GM18873 (cell line): ENCODE measurements at regions not wholly inside any gene's neighbourhood (a gene's known extent, or its start where the extent isn't known, plus 50 kb on each side); places are given as distances from the start of the nearest gene placed in this dataset.
"Not testable (repeated sequence)": the region's sequence is repeated elsewhere in the genome, so short reads cannot be mapped to it uniquely, and the experiment has no call there.

ENCODE experiments used
- ATAC-seq: cut with Tn5 transposase; IDR thresholded peaks from one replicate; pipeline ENCODE4 v1.9.1; 2021; ENCODE audit warnings: mild to moderate bottlenecking, moderate library complexity, moderate number of reproducible peaks; ENCODE audit not compliant: unreplicated experiment, low FRiP score

- ATAC-seq = no peak
Measured at GRCh38 chr9:119701651-119702050, 332.4 kb upstream of the BRINP1 start.

GRCh38 chr9:119698535-119698934 is 329.3 kb upstream of the BRINP1 start:
- ATAC-seq = no peak

DNA sequence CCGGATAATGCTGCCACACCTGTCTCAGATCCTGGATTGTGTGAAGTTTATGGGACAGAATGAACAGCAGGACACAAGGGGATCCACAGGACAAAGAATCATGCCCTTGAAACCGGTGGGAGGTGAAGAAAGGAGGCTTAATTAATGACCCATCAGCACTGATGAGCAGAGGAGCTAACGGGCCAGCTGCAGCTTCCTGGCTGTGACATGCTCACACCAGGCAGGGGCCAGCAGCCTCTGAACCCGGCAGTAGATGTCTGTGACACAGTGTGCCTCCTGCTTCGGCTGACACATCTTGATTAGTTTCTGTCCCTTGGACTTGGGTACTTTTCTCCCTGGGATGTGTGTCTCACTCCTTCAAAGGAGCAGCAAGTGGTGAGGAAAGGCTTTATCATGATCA is 328.8 kb upstream of the BRINP1 start:
- no peak for ATAC-seq

GRCh38 chr9:119689879-119690278 is 320.6 kb upstream of the BRINP1 start:
- no peak for ATAC-seq

GRCh38 chr9:119688547-119688946 is 319.3 kb upstream of the BRINP1 start:
- ATAC-seq = no peak

DNA sequence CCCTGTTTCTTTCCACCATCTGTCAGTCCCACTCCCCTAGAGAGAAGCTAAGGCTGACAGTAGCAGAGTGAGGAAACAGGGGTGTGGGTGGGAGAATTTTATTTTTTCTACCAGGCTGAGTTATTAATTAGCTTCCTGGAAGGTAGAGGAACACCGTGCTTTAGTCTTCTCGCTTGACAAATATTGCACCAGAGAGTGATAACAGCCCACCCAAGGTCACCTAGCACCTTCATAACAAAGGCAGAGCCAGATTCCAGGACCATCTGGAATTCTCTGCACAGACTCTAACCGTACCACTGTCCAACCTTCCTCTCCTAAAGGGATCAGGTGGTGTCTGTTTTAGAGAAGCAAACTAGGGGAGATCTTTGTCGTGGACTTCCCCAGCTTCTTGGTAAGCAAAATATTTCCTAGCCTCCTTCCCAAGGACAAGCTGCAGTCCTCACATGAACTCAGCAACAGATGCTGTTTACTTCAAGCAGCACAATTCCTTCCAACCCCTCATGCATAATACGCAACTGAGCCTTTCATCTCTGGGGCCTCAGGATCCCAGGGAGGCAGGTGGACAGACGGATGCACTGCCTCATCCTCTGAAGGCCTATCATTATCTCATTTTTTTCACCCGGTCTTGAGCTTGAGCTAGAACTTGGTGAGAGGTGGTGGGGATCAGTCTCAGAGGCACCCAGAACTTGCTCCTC is 308.7 kb upstream of the BRINP1 start:
- ATAC-seq = no peak

GRCh38 chr9:119675951-119676350 is 306.7 kb upstream of the BRINP1 start:
- ATAC-seq = no peak

- not testable (repeated sequence) for ATAC-seq
Measured at GRCh38 chr9:119672763-119673162, 303.5 kb upstream of the BRINP1 start.

- ATAC-seq = no peak
Measured at GRCh38 chr9:119667916-119668315, 298.7 kb upstream of the BRINP1 start.

- no peak for ATAC-seq
Measured at GRCh38 chr9:119667163-119667562, 297.9 kb upstream of the BRINP1 start.

GRCh38 chr9:119662329-119662728 is 293.1 kb upstream of the BRINP1 start:
- no peak for ATAC-seq

DNA sequence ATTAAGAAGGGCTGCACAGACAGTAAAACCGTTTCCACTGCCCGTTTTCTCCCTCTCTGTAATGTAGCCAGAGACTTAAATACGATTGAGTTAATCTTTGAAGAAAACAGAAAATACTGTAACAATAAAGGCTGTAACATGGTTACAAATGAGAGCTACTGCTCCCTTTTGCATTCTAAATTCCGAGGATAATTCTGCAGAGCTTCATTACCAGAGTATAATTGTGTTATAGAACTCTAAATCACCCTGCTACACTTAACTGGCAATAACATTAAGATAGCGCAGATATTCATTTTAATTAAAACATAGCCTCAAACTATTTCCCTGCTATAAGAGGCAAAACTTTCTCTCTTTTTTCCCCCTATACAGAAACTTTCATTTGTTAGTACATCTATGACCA is 283.7 kb upstream of the BRINP1 start:
- ATAC-seq = no peak

- no peak for ATAC-seq
Measured at GRCh38 chr9:119649205-119649604, 280.0 kb upstream of the BRINP1 start.

DNA sequence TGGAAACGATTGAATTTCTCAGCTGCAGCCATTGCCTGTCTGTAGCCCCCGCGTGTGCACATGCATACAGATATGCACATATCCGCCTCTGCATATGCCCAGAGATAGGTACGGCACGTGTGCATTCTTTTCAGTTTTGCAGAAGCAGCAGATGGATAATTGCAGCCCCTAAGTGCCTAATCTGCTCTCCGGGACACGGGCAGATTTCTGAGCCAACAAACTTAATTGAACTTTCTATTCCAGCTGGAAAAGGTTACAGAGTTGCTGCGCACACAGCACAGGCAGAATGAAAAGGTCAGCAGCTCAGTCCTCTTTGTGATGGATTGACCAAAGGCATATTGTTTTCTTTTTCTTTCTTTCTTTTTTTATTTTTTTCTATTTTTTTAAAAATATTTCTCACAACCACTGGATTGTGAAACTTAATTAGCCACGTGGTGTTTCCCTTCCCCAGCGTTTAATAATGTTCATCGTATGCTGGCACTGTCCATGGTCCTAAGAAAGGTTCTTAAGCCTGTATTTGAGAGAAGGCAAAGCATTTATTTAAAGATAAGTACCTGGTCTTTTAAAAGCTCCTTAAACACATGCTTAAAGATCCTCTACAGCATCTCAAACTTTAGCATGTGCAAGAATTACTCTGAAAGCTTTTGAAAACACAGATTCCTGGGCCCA is 270.2 kb upstream of the BRINP1 start:
- no peak for ATAC-seq

- no peak for ATAC-seq
Measured at GRCh38 chr9:119634006-119634405, 264.8 kb upstream of the BRINP1 start.

GRCh38 chr9:119611565-119611964 is 242.3 kb upstream of the BRINP1 start:
- ATAC-seq = no peak

DNA sequence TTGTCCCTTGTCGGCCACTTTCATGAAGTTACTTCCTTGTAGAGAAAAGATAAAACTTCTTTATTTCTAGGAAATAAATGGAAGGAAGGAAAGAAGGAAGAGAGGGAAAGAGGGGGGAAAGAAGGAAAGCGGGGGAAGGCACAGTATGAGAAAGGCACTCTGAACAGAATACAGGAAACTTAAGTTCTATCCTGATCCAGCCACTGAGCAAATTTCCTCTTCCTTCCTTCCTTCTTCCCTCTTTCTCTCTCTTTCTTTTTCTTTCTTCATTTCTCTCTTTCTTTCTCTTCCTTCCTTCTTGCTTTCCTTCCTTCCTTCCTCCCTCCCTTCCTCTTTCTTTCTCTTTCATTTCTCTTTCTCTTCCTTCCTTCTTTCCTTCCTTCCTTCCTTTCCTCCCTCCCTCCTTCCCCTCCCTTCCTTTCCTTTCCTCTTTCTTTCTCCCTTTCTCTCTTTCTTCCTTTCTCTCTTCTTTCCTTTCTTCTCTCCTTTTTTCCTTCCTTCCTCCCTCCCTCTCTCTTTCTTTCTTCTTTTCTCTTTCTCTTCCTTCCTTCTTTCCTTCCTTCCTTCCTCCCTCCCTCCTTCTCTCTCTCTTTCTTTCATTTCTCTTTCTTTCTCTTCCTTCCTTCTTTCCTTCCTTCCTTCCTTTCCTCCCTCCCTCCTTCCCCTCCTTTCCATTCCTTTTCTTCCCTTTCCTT is 240.2 kb upstream of the BRINP1 start:
- ATAC-seq = no peak

- no peak for ATAC-seq
Measured at GRCh38 chr9:119601632-119602031, 232.4 kb upstream of the BRINP1 start.

GRCh38 chr9:119597499-119597898 is 228.3 kb upstream of the BRINP1 start:
- ATAC-seq = no peak

- ATAC-seq = no peak
Measured at GRCh38 chr9:119596703-119597102, 227.5 kb upstream of the BRINP1 start.

DNA sequence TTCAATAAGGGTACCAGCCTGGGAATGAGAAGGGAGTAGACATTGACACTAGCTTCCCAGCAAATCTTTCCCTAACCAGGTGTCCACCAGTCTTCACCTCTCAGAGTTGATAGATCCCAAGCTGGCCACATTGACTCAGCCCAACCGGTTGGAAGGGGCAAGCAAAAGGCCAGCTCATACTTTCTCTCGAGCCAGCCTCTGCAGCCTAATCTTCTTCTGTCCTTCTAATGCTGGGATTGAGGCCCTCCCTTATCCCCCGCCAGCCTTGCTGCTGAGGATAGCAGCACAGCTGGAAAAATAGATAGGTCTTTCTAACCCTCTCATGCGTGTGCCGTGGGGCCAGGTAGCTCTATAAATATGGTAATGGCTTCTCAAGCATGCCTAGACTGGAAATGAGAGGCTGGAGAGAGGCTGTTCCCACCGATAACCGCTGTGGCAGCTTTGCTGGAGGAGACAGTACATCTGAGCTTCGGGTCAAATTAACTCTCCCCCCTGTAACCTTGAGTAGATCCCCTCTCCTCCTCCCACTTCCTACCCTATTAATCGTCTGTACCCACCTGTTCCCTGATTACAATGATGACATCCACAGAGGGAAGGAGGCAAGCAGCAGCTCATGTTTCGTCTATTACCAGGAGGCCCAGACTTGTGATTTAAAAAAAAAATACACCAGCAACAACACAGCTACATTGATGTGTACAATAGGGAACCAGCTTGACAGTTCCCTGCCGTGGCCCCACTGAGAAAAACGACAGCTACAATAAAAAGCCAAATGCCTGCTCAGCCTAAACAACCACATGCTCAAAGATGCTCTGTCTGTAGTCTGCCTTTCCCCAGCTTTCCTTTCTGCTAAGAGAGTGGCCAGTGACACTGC is 219.9 kb upstream of the BRINP1 start:
- ATAC-seq = no peak
